Neural cell (in vitro differentiated cells): ENCODE measurements at regions not wholly inside any gene's neighbourhood (a gene's known extent, or its start where the extent isn't known, plus 50 kb on each side); places are given as distances from the start of the nearest gene placed in this dataset.
"Not testable (repeated sequence)": the region's sequence is repeated elsewhere in the genome, so short reads cannot be mapped to it uniquely, and the experiment has no call there.

Source experiments
- H2AFZ ChIP-seq: fragments of 200-600, 300-800 bp; sonication (generic), shearing (Covaris generic); 2 replicates; pipeline ENCODE4 v1.6.0; 2014; ENCODE audit warnings: low read depth, mild to moderate bottlenecking, antibody characterized with exemption, low read length, moderate library complexity
- H3F3A ChIP-seq: fragments of 200-600 bp; shearing (Covaris generic); 2 replicates; pipeline ENCODE4 v1.6.1; 2016; ENCODE audit warnings: mild to moderate bottlenecking, moderate library complexity, mixed read lengths, antibody characterized with exemption, low read length; ENCODE audit not compliant: insufficient read depth, poor library complexity, severe bottlenecking
- H3K27ac ChIP-seq: fragments of 200-600, 300-800 bp; sonication (generic), shearing (Covaris generic); 2 replicates; pipeline ENCODE4 v1.5.1; 2014; ENCODE audit warnings: mild to moderate bottlenecking, low read length, moderate library complexity
- H3K27me3 ChIP-seq: fragments of 300-800, 200-600 bp; sonication (generic), shearing (Covaris generic); 2 replicates; pipeline ENCODE4 v1.6.0; 2014; ENCODE audit warnings: mild to moderate bottlenecking, low read depth, low read length, moderate library complexity; ENCODE audit not compliant: insufficient read depth
- H3K36me3 ChIP-seq: fragments of 300-800, 200-600 bp; sonication (generic), shearing (Covaris generic); 2 replicates; pipeline ENCODE4 v1.5.1; 2014; ENCODE audit warnings: mild to moderate bottlenecking, antibody characterized with exemption, low read length, moderate library complexity; ENCODE audit not compliant: insufficient read depth
- H3K4me2 ChIP-seq: fragments of 300-800, 200-600 bp; sonication (generic), shearing (Covaris generic); 2 replicates; pipeline ENCODE4 v1.6.0; 2014; ENCODE audit warnings: mild to moderate bottlenecking, low read length
- H3K4me3 ChIP-seq: fragments of 300-800, 200-600 bp; sonication (generic), shearing (Covaris generic); 2 replicates; pipeline ENCODE4 v1.5.1; 2014; ENCODE audit warnings: mild to moderate bottlenecking, low read length, moderate library complexity
- H3K79me2 ChIP-seq: fragments of 200-600 bp; shearing (Covaris generic); replicated peaks from 2 replicates; pipeline ENCODE4 v1.6.0; 2014; ENCODE audit warnings: mild to moderate bottlenecking, low read length, moderate library complexity; ENCODE audit not compliant: insufficient read depth
- H3K9ac ChIP-seq: fragments of 300-800, 200-600 bp; sonication (generic), shearing (Covaris generic); 2 replicates; pipeline ENCODE4 v1.6.1; 2016; ENCODE audit warnings: mild to moderate bottlenecking, low read length, mixed read lengths
- H3K9me2 ChIP-seq: fragments of 200-600 bp; shearing (Covaris generic); 2 replicates; pipeline ENCODE4 v1.6.1; 2016; ENCODE audit warnings: mild to moderate bottlenecking, low read length, mixed read lengths; ENCODE audit not compliant: insufficient read depth
- H3K9me3 ChIP-seq: fragments of 200-600, 300-800 bp; sonication (generic), shearing (Covaris generic); 2 replicates; pipeline ENCODE4 v1.6.1; 2016; ENCODE audit warnings: mild to moderate bottlenecking, mixed run types, low read length, moderate library complexity, mixed read lengths
- H4K20me1 ChIP-seq: fragments of 200-600 bp; shearing (Covaris generic); 2 replicates; pipeline ENCODE4 v1.6.1; 2016; ENCODE audit warnings: mild to moderate bottlenecking, mixed run types; ENCODE audit not compliant: insufficient read depth
- EP300 ChIP-seq: fragments of 450-650 bp; conservative IDR thresholded peaks from 2 replicates; pipeline ENCODE4 v1.6.1; 2014; ENCODE audit warnings: antibody characterized with exemption, mild to moderate bottlenecking, moderate library complexity; ENCODE audit not compliant: poor library complexity, severe bottlenecking
- EZH2 ChIP-seq: fragments of 200-600, 300-800 bp; shearing (Covaris generic), sonication (generic); IDR thresholded peaks from 2 replicates; pipeline ENCODE4 v1.6.1; 2014; ENCODE audit warnings: antibody characterized with exemption, low read length, borderline replicate concordance, mild to moderate bottlenecking; ENCODE audit not compliant: insufficient read depth, poor library complexity, severe bottlenecking
- MXI1 ChIP-seq: fragments of 450-650 bp; conservative IDR thresholded peaks from 2 replicates; pipeline ENCODE4 v1.6.1; 2014; ENCODE audit warnings: antibody characterized with exemption, mild to moderate bottlenecking; ENCODE audit not compliant: poor library complexity, severe bottlenecking
- POLR2AphosphoS5 ChIP-seq: IDR thresholded peaks from 2 replicates; pipeline ENCODE4 v1.6.1; 2012
- RAD21 ChIP-seq: fragments of 450-650 bp; conservative IDR thresholded peaks from 2 replicates; pipeline ENCODE4 v1.6.1; 2014; ENCODE audit warnings: antibody characterized with exemption, mild to moderate bottlenecking, moderate library complexity
- SMC3 ChIP-seq: fragments of 450-650 bp; conservative IDR thresholded peaks from 2 replicates; pipeline ENCODE4 v1.6.1; 2014; ENCODE audit warnings: antibody characterized with exemption, mild to moderate bottlenecking, moderate library complexity; ENCODE audit not compliant: poor library complexity
- TAF1 ChIP-seq: IDR thresholded peaks from 2 replicates; pipeline ENCODE4 v1.6.1; 2012; ENCODE audit warnings: low read depth
- TF ChIP-seq, protein P1 (sequence below): IDR thresholded peaks from 2 replicates; pipeline ENCODE4 v1.6.1; 2012; ENCODE audit warnings: borderline replicate concordance
- TF ChIP-seq, protein P2 (sequence below): fragments of 450-650 bp; IDR thresholded peaks from 2 replicates; pipeline ENCODE4 v1.5.1; 2014; ENCODE audit warnings: antibody characterized with exemption, mild to moderate bottlenecking, moderate library complexity; ENCODE audit not compliant: poor library complexity, severe bottlenecking

DNA sequence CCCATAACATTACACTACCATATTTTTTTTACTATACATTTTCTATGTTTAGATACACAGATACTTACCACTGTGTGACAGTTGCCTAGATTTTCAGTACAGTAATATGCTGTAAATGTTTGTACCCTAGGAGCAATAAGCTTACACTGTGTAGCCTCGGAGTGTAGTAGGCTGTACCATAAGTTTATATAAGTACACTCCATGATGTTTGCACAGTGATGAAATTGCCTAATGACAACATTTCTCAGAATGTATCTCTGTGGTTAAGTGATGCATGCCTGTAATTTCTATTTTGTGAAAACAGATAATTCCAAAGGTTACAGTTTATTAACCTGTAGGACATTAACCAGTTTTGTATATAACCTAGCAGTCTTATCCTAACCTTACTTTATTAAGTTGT, 128.1 kb upstream of the RBMS1 start:
- Histone ChIP-seq H3K36me3 (no peaks in the 10 kb centered on the region), H3K4me3 (no peak overlapping the region), H3K4me2 (no peak overlapping the region), H4K20me1 (no peaks in the 10 kb centered on the region), H2AFZ (no peak overlapping the region), H3K9me2 (no peaks in the 10 kb centered on the region), H3K27ac (no peak overlapping the region), H3F3A (no peaks in the 10 kb centered on the region), H3K9me3 (no peaks in the 10 kb centered on the region), H3K79me2 (no peaks in the 10 kb centered on the region), H3K9ac (no peak overlapping the region), H3K27me3 (no peaks in the 10 kb centered on the region)
- TF ChIP-seq, protein P1, sequence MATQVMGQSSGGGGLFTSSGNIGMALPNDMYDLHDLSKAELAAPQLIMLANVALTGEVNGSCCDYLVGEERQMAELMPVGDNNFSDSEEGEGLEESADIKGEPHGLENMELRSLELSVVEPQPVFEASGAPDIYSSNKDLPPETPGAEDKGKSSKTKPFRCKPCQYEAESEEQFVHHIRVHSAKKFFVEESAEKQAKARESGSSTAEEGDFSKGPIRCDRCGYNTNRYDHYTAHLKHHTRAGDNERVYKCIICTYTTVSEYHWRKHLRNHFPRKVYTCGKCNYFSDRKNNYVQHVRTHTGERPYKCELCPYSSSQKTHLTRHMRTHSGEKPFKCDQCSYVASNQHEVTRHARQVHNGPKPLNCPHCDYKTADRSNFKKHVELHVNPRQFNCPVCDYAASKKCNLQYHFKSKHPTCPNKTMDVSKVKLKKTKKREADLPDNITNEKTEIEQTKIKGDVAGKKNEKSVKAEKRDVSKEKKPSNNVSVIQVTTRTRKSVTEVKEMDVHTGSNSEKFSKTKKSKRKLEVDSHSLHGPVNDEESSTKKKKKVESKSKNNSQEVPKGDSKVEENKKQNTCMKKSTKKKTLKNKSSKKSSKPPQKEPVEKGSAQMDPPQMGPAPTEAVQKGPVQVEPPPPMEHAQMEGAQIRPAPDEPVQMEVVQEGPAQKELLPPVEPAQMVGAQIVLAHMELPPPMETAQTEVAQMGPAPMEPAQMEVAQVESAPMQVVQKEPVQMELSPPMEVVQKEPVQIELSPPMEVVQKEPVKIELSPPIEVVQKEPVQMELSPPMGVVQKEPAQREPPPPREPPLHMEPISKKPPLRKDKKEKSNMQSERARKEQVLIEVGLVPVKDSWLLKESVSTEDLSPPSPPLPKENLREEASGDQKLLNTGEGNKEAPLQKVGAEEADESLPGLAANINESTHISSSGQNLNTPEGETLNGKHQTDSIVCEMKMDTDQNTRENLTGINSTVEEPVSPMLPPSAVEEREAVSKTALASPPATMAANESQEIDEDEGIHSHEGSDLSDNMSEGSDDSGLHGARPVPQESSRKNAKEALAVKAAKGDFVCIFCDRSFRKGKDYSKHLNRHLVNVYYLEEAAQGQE: no peak
- TF ChIP-seq SMC3 (no peak), EZH2 (no peak), RAD21 (no peak), POLR2AphosphoS5 (no peak), EP300 (no peak), MXI1 (no peak), TAF1 (no peak)
- TF ChIP-seq, protein P2, sequence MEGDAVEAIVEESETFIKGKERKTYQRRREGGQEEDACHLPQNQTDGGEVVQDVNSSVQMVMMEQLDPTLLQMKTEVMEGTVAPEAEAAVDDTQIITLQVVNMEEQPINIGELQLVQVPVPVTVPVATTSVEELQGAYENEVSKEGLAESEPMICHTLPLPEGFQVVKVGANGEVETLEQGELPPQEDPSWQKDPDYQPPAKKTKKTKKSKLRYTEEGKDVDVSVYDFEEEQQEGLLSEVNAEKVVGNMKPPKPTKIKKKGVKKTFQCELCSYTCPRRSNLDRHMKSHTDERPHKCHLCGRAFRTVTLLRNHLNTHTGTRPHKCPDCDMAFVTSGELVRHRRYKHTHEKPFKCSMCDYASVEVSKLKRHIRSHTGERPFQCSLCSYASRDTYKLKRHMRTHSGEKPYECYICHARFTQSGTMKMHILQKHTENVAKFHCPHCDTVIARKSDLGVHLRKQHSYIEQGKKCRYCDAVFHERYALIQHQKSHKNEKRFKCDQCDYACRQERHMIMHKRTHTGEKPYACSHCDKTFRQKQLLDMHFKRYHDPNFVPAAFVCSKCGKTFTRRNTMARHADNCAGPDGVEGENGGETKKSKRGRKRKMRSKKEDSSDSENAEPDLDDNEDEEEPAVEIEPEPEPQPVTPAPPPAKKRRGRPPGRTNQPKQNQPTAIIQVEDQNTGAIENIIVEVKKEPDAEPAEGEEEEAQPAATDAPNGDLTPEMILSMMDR: no peak

DNA sequence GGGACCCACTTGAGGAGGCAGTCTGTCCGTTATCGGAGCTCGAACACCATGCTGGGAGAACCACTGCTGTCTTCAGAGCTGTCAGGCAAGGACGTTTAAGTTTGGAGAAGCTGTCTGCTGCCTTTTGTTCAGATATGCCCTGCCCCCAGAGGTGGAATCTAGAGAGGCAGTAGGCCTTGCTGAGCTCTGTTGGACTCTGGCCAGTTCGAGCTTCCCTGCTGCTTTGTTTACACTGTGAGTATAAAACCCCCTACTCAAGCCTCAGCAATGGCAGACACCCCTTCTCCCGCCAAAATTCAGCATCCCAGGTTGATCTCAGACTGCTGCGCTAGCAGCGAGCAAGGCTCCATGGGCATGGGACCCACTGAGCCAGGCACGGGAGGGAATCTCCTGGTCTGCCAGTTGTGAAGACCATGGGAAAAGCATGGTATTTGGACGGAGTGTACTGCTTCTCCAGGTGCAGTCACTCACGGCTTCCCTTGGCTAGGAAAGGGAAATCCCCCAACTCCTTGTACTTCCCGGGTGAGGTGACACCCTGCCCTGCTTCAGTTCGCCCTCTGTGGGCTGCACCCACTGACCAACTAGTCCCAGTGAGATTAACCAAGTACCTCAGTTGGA, 134.5 kb upstream of the RBMS1 start:
- not testable (repeated sequence) for H3K9ac ChIP-seq, H3K36me3 ChIP-seq, H3K79me2 ChIP-seq, H2AFZ ChIP-seq, H4K20me1 ChIP-seq, H3K4me2 ChIP-seq, H3K9me2 ChIP-seq, H3K27ac ChIP-seq, H3K27me3 ChIP-seq, H3K4me3 ChIP-seq, H3F3A ChIP-seq, H3K9me3 ChIP-seq

DNA sequence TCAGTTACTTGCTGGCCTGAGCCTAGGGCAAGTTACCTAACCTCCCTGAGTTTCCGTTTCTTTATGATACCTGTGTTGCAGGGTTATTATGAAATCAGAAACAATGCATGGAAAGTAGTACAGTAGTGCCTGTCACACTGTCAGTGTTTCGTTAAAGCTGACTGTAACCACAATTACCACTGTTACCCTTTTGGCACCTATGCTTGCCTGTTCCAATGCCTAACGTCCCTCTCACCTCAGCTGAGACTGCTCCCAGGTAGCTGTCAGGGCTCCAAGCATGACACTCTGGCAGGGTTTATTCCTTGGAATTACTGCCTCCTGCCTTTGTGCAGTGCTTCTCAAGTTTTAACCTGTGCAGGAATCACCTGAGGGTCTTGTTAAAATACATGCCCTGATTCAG, 135.2 kb upstream of the RBMS1 start:
- Histone ChIP-seq H3K4me3 (no peak overlapping the region), H3K27me3 (no peaks in the 10 kb centered on the region), H3F3A (no peaks in the 10 kb centered on the region), H3K79me2 (no peaks in the 10 kb centered on the region), H3K4me2 (no peak overlapping the region), H4K20me1 (no peaks in the 10 kb centered on the region), H3K9me2 (no peaks in the 10 kb centered on the region), H3K9me3 (no peaks in the 10 kb centered on the region), H3K36me3 (no peaks in the 10 kb centered on the region), H3K9ac (no peak overlapping the region), H3K27ac (no peak overlapping the region), H2AFZ (no peak overlapping the region)
- TF ChIP-seq EZH2 (no peak), TAF1 (no peak), RAD21 (no peak), POLR2AphosphoS5 (no peak), EP300 (no peak), MXI1 (no peak), SMC3 (no peak)
- TF ChIP-seq, protein P2: no peak
- TF ChIP-seq, protein P1: no peak
